Neural cell (in vitro differentiated cells): ENCODE measurements at regions not wholly inside any gene's neighbourhood (a gene's known extent, or its start where the extent isn't known, plus 50 kb on each side); places are given as distances from the start of the nearest gene placed in this dataset.

Experiments
- H2AFZ ChIP-seq: fragments of 200-600, 300-800 bp; sonication (generic), shearing (Covaris generic); 2 replicates; pipeline ENCODE4 v1.6.0; 2014; ENCODE audit warnings: low read depth, mild to moderate bottlenecking, antibody characterized with exemption, low read length, moderate library complexity
- H3F3A ChIP-seq: fragments of 200-600 bp; shearing (Covaris generic); 2 replicates; pipeline ENCODE4 v1.6.1; 2016; ENCODE audit warnings: mild to moderate bottlenecking, moderate library complexity, mixed read lengths, antibody characterized with exemption, low read length; ENCODE audit not compliant: insufficient read depth, poor library complexity, severe bottlenecking
- H3K27ac ChIP-seq: fragments of 200-600, 300-800 bp; sonication (generic), shearing (Covaris generic); 2 replicates; pipeline ENCODE4 v1.5.1; 2014; ENCODE audit warnings: mild to moderate bottlenecking, low read length, moderate library complexity
- H3K27me3 ChIP-seq: fragments of 300-800, 200-600 bp; sonication (generic), shearing (Covaris generic); 2 replicates; pipeline ENCODE4 v1.6.0; 2014; ENCODE audit warnings: mild to moderate bottlenecking, low read depth, low read length, moderate library complexity; ENCODE audit not compliant: insufficient read depth
- H3K36me3 ChIP-seq: fragments of 300-800, 200-600 bp; sonication (generic), shearing (Covaris generic); 2 replicates; pipeline ENCODE4 v1.5.1; 2014; ENCODE audit warnings: mild to moderate bottlenecking, antibody characterized with exemption, low read length, moderate library complexity; ENCODE audit not compliant: insufficient read depth
- H3K4me2 ChIP-seq: fragments of 300-800, 200-600 bp; sonication (generic), shearing (Covaris generic); 2 replicates; pipeline ENCODE4 v1.6.0; 2014; ENCODE audit warnings: mild to moderate bottlenecking, low read length
- H3K4me3 ChIP-seq: fragments of 300-800, 200-600 bp; sonication (generic), shearing (Covaris generic); 2 replicates; pipeline ENCODE4 v1.5.1; 2014; ENCODE audit warnings: mild to moderate bottlenecking, low read length, moderate library complexity
- H3K79me2 ChIP-seq: fragments of 200-600 bp; shearing (Covaris generic); replicated peaks from 2 replicates; pipeline ENCODE4 v1.6.0; 2014; ENCODE audit warnings: mild to moderate bottlenecking, low read length, moderate library complexity; ENCODE audit not compliant: insufficient read depth
- H3K9ac ChIP-seq: fragments of 300-800, 200-600 bp; sonication (generic), shearing (Covaris generic); 2 replicates; pipeline ENCODE4 v1.6.1; 2016; ENCODE audit warnings: mild to moderate bottlenecking, low read length, mixed read lengths
- H3K9me2 ChIP-seq: fragments of 200-600 bp; shearing (Covaris generic); 2 replicates; pipeline ENCODE4 v1.6.1; 2016; ENCODE audit warnings: mild to moderate bottlenecking, low read length, mixed read lengths; ENCODE audit not compliant: insufficient read depth
- H3K9me3 ChIP-seq: fragments of 200-600, 300-800 bp; sonication (generic), shearing (Covaris generic); 2 replicates; pipeline ENCODE4 v1.6.1; 2016; ENCODE audit warnings: mild to moderate bottlenecking, mixed run types, low read length, moderate library complexity, mixed read lengths
- H4K20me1 ChIP-seq: fragments of 200-600 bp; shearing (Covaris generic); 2 replicates; pipeline ENCODE4 v1.6.1; 2016; ENCODE audit warnings: mild to moderate bottlenecking, mixed run types; ENCODE audit not compliant: insufficient read depth
- EP300 ChIP-seq: fragments of 450-650 bp; conservative IDR thresholded peaks from 2 replicates; pipeline ENCODE4 v1.6.1; 2014; ENCODE audit warnings: antibody characterized with exemption, mild to moderate bottlenecking, moderate library complexity; ENCODE audit not compliant: poor library complexity, severe bottlenecking
- EZH2 ChIP-seq: fragments of 200-600, 300-800 bp; shearing (Covaris generic), sonication (generic); IDR thresholded peaks from 2 replicates; pipeline ENCODE4 v1.6.1; 2014; ENCODE audit warnings: antibody characterized with exemption, low read length, borderline replicate concordance, mild to moderate bottlenecking; ENCODE audit not compliant: insufficient read depth, poor library complexity, severe bottlenecking
- MXI1 ChIP-seq: fragments of 450-650 bp; conservative IDR thresholded peaks from 2 replicates; pipeline ENCODE4 v1.6.1; 2014; ENCODE audit warnings: antibody characterized with exemption, mild to moderate bottlenecking; ENCODE audit not compliant: poor library complexity, severe bottlenecking
- POLR2AphosphoS5 ChIP-seq: IDR thresholded peaks from 2 replicates; pipeline ENCODE4 v1.6.1; 2012
- RAD21 ChIP-seq: fragments of 450-650 bp; conservative IDR thresholded peaks from 2 replicates; pipeline ENCODE4 v1.6.1; 2014; ENCODE audit warnings: antibody characterized with exemption, mild to moderate bottlenecking, moderate library complexity
- REST ChIP-seq: IDR thresholded peaks from 2 replicates; pipeline ENCODE4 v1.6.1; 2012; ENCODE audit warnings: borderline replicate concordance
- SMC3 ChIP-seq: fragments of 450-650 bp; conservative IDR thresholded peaks from 2 replicates; pipeline ENCODE4 v1.6.1; 2014; ENCODE audit warnings: antibody characterized with exemption, mild to moderate bottlenecking, moderate library complexity; ENCODE audit not compliant: poor library complexity
- TAF1 ChIP-seq: IDR thresholded peaks from 2 replicates; pipeline ENCODE4 v1.6.1; 2012; ENCODE audit warnings: low read depth
- TF ChIP-seq, protein P1 (sequence below): fragments of 450-650 bp; IDR thresholded peaks from 2 replicates; pipeline ENCODE4 v1.5.1; 2014; ENCODE audit warnings: antibody characterized with exemption, mild to moderate bottlenecking, moderate library complexity; ENCODE audit not compliant: poor library complexity, severe bottlenecking

- peaks cover 3% of the 10 kb centered on the region for H3K9me3 ChIP-seq
- no peak for TF ChIP-seq EZH2
- no peak for TF ChIP-seq POLR2AphosphoS5
- no peak for TF ChIP-seq RAD21
- TF ChIP-seq TAF1 = no peak
- TF ChIP-seq MXI1 = no peak
- TF ChIP-seq EP300 = no peak
- no peak for TF ChIP-seq REST
- TF ChIP-seq, protein P1, sequence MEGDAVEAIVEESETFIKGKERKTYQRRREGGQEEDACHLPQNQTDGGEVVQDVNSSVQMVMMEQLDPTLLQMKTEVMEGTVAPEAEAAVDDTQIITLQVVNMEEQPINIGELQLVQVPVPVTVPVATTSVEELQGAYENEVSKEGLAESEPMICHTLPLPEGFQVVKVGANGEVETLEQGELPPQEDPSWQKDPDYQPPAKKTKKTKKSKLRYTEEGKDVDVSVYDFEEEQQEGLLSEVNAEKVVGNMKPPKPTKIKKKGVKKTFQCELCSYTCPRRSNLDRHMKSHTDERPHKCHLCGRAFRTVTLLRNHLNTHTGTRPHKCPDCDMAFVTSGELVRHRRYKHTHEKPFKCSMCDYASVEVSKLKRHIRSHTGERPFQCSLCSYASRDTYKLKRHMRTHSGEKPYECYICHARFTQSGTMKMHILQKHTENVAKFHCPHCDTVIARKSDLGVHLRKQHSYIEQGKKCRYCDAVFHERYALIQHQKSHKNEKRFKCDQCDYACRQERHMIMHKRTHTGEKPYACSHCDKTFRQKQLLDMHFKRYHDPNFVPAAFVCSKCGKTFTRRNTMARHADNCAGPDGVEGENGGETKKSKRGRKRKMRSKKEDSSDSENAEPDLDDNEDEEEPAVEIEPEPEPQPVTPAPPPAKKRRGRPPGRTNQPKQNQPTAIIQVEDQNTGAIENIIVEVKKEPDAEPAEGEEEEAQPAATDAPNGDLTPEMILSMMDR = no peak
- TF ChIP-seq SMC3 = no peak
- H2AFZ ChIP-seq = no peak overlapping the region
- H3K27me3 ChIP-seq = no peaks in the 10 kb centered on the region
- no peak overlapping the region for H3K9ac ChIP-seq
- H3K4me3 ChIP-seq = no peak overlapping the region
- no peak overlapping the region for H3K27ac ChIP-seq
- H4K20me1 ChIP-seq = no peaks in the 10 kb centered on the region
- H3F3A ChIP-seq = no peaks in the 10 kb centered on the region
- H3K79me2 ChIP-seq = no peaks in the 10 kb centered on the region
- H3K9me2 ChIP-seq = no peaks in the 10 kb centered on the region
- H3K36me3 ChIP-seq = no peaks in the 10 kb centered on the region
- no peak overlapping the region for H3K4me2 ChIP-seq
Observed at GRCh38 chr2:239865059-239865639, 160.0 kb downstream of the NDUFA10 start.

GRCh38 chr2:239864247-239865058 is 160.7 kb downstream of the NDUFA10 start:
- no peak overlapping the region for H3K27ac ChIP-seq
- H3K9me2 ChIP-seq = no peaks in the 10 kb centered on the region
- no peaks in the 10 kb centered on the region for H3K36me3 ChIP-seq
- no peaks in the 10 kb centered on the region for H4K20me1 ChIP-seq
- TF ChIP-seq, protein P1 = no peak
- TF ChIP-seq RAD21 (no peak), SMC3 (no peak), REST (no peak), TAF1 (no peak), EP300 (no peak), EZH2 (no peak), POLR2AphosphoS5 (no peak), MXI1 (no peak)
- H3K79me2 ChIP-seq = no peaks in the 10 kb centered on the region
- H2AFZ ChIP-seq = no peak overlapping the region
- no peak overlapping the region for H3K9ac ChIP-seq
- peaks cover 3% of the 10 kb centered on the region for H3K9me3 ChIP-seq
- H3K4me3 ChIP-seq = no peak overlapping the region
- H3K27me3 ChIP-seq = no peaks in the 10 kb centered on the region
- H3K4me2 ChIP-seq = no peak overlapping the region
- no peaks in the 10 kb centered on the region for H3F3A ChIP-seq
